NCI-H226 (cell line): ENCODE measurements at regions not wholly inside any gene's neighbourhood (a gene's known extent, or its start where the extent isn't known, plus 50 kb on each side); places are given as distances from the start of the nearest gene placed in this dataset.
"Not testable (repeated sequence)": the region's sequence is repeated elsewhere in the genome, so short reads cannot be mapped to it uniquely, and the experiment has no call there.

ENCODE experiments used
- DNase-seq: peaks from one replicate; pipeline ENCODE4 v3.0.0-alpha.2; 2015

GRCh38 chr13:86870444-86870843, 800.7 kb upstream of the SLITRK5 start:
- DNase-seq, result no peak

GRCh38 chr13:86877441-86877840, 793.7 kb upstream of the SLITRK5 start:
- DNase-seq, result peak; percentile 39

GRCh38 chr13:86878781-86879180, 792.4 kb upstream of the SLITRK5 start:
- no peak for DNase-seq

GRCh38 chr13:86881390-86881789, 789.8 kb upstream of the SLITRK5 start:
- no peak for DNase-seq

- DNase-seq, result no peak
Measured at GRCh38 chr13:86882107-86882506, 789.1 kb upstream of the SLITRK5 start.

- DNase-seq, result peak; percentile 6
Measured at GRCh38 chr13:86882835-86883234, 788.3 kb upstream of the SLITRK5 start.

- DNase-seq, result peak; percentile 46
Measured at GRCh38 chr13:86892330-86892729, 778.8 kb upstream of the SLITRK5 start.

GRCh38 chr13:86900906-86901305, 770.3 kb upstream of the SLITRK5 start:
- DNase-seq, result no peak

GRCh38 chr13:86906127-86906874, 764.9 kb upstream of the SLITRK5 start:
- peak; percentile 17 for DNase-seq

- peak; percentile 12 for DNase-seq
Measured at GRCh38 chr13:86907156-86907555, 764.0 kb upstream of the SLITRK5 start.

- no peak for DNase-seq
Measured at GRCh38 chr13:86909318-86909717, 761.9 kb upstream of the SLITRK5 start.

- no peak for DNase-seq
Measured at GRCh38 chr13:86914757-86915156, 756.4 kb upstream of the SLITRK5 start.

- DNase-seq, result not testable (repeated sequence)
Measured at GRCh38 chr13:86917438-86917837, 753.7 kb upstream of the SLITRK5 start.

- DNase-seq, result no peak
Measured at GRCh38 chr13:86918682-86919081, 752.5 kb upstream of the SLITRK5 start.

GRCh38 chr13:86920961-86921360, 750.2 kb upstream of the SLITRK5 start:
- DNase-seq, result no peak

- DNase-seq, result no peak
Measured at GRCh38 chr13:86922936-86923335, 748.2 kb upstream of the SLITRK5 start.

GRCh38 chr13:86926916-86927315, 744.3 kb upstream of the SLITRK5 start:
- not testable (repeated sequence) for DNase-seq

- DNase-seq, result peak; percentile 43
Measured at GRCh38 chr13:86932776-86933334, 738.3 kb upstream of the SLITRK5 start.

- DNase-seq, result peak; percentile 80
Measured at GRCh38 chr13:86933676-86934075, 737.5 kb upstream of the SLITRK5 start.

GRCh38 chr13:86937316-86937715, 733.9 kb upstream of the SLITRK5 start:
- DNase-seq, result no peak

GRCh38 chr13:86945584-86945983, 725.6 kb upstream of the SLITRK5 start:
- DNase-seq, result peak; percentile 9

GRCh38 chr13:86946734-86947133, 724.4 kb upstream of the SLITRK5 start:
- no peak for DNase-seq

- DNase-seq, result no peak
Measured at GRCh38 chr13:86954341-86954740, 716.8 kb upstream of the SLITRK5 start.

GRCh38 chr13:86960876-86961275, 710.3 kb upstream of the SLITRK5 start:
- peak; percentile 34 for DNase-seq
